ENCODE measurements at regions not wholly inside any gene's neighbourhood (a gene's known extent, or its start where the extent isn't known, plus 50 kb on each side); places are given as distances from the start of the nearest gene placed in this dataset.
"Not testable (repeated sequence)": the region's sequence is repeated elsewhere in the genome, so short reads cannot be mapped to it uniquely, and the experiment has no call there.

DNA sequence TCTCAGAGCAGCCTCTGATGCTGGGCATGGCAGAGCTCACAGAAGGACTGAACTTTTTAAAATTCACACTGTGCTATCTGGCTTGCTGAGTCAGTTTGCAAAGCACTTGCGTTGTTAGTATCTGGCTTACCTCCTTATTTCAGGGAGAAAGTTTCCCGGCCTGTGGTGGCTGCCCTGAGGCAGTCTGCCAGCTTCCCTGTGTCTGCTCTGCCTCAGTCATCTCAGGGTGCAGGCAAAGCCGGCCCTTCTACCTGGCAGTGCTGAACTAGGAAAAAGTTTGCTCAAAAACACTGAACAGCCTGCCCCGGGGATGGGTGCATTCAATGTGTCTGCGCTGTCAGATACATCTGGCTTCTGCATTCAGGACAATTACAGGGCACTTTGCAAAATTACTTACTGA, 90.2 kb upstream of the UXS1 start:
- Histone ChIP-seq H2AFZ (ENCODE audit: low read depth, low read length) (no peak overlapping the region), H3K4me2 (ENCODE audit: low read length) (no peak overlapping the region), H3K79me2 (replicated peaks; ENCODE audit: insufficient read depth, low read length) (no peaks in the 10 kb centered on the region), H3K27ac (ENCODE audit: low read length) (peak overlapping the region; percentile 12), H3K9me3 (ENCODE audit: low read length) (no peaks in the 10 kb centered on the region), H3K4me3 (ENCODE audit: low read length) (no peak overlapping the region), H4K20me1 (ENCODE audit: insufficient read depth) (no peaks in the 10 kb centered on the region), H3K36me3 (ENCODE audit: insufficient read depth, low read length) (no peaks in the 10 kb centered on the region), H3K9ac (ENCODE audit: low read length) (no peak overlapping the region), H3K27me3 (ENCODE audit: insufficient read depth, low read depth, low read length) (no peaks in the 10 kb centered on the region), H3K9me2 (ENCODE audit: insufficient read depth, low read length) (no peaks in the 10 kb centered on the region), H3F3A (ENCODE audit: insufficient read depth, low read length, poor library complexity, severe bottlenecking) (no peaks in the 10 kb centered on the region)
- TF ChIP-seq SMC3 (conservative IDR thresholded peaks at IDR 0.05; ENCODE audit: poor library complexity): no peak
- TF ChIP-seq MXI1 (conservative IDR thresholded peaks at IDR 0.05; ENCODE audit: poor library complexity, severe bottlenecking): no peak
- no peak for TF ChIP-seq POLR2AphosphoS5 (IDR thresholded peaks at IDR 0.05)
- no peak for TF ChIP-seq RAD21 (conservative IDR thresholded peaks at IDR 0.05)
- TF ChIP-seq, protein P1, sequence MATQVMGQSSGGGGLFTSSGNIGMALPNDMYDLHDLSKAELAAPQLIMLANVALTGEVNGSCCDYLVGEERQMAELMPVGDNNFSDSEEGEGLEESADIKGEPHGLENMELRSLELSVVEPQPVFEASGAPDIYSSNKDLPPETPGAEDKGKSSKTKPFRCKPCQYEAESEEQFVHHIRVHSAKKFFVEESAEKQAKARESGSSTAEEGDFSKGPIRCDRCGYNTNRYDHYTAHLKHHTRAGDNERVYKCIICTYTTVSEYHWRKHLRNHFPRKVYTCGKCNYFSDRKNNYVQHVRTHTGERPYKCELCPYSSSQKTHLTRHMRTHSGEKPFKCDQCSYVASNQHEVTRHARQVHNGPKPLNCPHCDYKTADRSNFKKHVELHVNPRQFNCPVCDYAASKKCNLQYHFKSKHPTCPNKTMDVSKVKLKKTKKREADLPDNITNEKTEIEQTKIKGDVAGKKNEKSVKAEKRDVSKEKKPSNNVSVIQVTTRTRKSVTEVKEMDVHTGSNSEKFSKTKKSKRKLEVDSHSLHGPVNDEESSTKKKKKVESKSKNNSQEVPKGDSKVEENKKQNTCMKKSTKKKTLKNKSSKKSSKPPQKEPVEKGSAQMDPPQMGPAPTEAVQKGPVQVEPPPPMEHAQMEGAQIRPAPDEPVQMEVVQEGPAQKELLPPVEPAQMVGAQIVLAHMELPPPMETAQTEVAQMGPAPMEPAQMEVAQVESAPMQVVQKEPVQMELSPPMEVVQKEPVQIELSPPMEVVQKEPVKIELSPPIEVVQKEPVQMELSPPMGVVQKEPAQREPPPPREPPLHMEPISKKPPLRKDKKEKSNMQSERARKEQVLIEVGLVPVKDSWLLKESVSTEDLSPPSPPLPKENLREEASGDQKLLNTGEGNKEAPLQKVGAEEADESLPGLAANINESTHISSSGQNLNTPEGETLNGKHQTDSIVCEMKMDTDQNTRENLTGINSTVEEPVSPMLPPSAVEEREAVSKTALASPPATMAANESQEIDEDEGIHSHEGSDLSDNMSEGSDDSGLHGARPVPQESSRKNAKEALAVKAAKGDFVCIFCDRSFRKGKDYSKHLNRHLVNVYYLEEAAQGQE (IDR thresholded peaks at IDR 0.05; ENCODE audit: borderline replicate concordance): no peak
- no peak for TF ChIP-seq EZH2 (IDR thresholded peaks at IDR 0.05; ENCODE audit: borderline replicate concordance, insufficient read depth, low read length, poor library complexity, severe bottlenecking)
- peak; percentile 44 for TF ChIP-seq EP300 (conservative IDR thresholded peaks at IDR 0.05; ENCODE audit: poor library complexity, severe bottlenecking)
- no peak for TF ChIP-seq TAF1 (IDR thresholded peaks at IDR 0.05; ENCODE audit: low read depth)

DNA sequence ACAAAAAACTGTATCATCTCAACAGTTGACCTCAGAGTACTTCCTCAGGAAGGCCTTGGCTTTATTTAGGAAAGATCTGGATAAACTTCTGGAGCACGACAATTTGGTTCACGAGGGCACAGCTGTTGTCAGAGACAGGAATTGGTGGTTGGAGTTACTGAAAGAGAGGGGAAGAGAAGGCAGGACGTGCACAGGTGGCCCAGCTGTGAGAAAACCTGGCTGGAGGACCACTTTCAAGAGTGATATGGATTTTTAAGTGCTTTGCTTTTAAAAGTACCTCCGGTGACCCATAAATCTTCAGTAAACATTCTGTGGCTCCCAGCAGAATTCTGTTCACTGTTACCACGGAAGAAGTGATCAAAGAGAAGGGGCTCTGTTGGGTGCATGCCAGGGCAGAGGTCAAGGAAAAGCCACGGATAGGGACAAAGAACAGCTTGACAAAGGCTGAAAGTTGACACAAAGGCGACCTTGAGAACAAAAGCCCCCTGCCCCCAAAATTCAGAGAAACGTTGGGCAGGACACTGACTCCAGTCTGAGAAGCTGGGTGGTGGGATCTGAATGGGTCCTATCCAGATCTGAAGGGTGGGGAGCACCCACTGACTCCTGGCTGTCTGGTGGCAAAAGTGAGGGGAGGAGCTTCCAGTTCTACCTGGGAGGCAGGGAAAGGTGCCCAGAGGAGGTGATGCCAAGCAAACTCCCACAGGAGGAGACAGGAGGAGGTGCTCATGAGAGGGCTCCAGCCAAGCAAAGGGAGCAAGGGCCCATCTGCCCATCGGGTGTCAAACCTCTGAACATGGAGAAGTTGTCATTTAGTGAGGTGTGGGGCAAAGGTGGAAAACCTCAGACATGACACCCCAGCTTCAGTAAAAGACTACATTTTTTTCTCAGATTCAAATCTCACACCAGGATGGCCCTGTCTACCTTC, 89.4 kb upstream of the UXS1 start:
- not testable (repeated sequence) for H4K20me1 ChIP-seq (ENCODE audit: insufficient read depth); H3K36me3 ChIP-seq (ENCODE audit: insufficient read depth, low read length); H3K4me2 ChIP-seq (ENCODE audit: low read length); H3K4me3 ChIP-seq (ENCODE audit: low read length); H3K79me2 ChIP-seq (replicated peaks; ENCODE audit: insufficient read depth, low read length); H3K9ac ChIP-seq (ENCODE audit: low read length); H3K27me3 ChIP-seq (ENCODE audit: insufficient read depth, low read depth, low read length); H2AFZ ChIP-seq (ENCODE audit: low read depth, low read length); H3K9me2 ChIP-seq (ENCODE audit: insufficient read depth, low read length); H3F3A ChIP-seq (ENCODE audit: insufficient read depth, low read length, poor library complexity, severe bottlenecking); H3K9me3 ChIP-seq (ENCODE audit: low read length)
- H3K27ac ChIP-seq (ENCODE audit: low read length): peak overlapping the region; percentile 73

DNA sequence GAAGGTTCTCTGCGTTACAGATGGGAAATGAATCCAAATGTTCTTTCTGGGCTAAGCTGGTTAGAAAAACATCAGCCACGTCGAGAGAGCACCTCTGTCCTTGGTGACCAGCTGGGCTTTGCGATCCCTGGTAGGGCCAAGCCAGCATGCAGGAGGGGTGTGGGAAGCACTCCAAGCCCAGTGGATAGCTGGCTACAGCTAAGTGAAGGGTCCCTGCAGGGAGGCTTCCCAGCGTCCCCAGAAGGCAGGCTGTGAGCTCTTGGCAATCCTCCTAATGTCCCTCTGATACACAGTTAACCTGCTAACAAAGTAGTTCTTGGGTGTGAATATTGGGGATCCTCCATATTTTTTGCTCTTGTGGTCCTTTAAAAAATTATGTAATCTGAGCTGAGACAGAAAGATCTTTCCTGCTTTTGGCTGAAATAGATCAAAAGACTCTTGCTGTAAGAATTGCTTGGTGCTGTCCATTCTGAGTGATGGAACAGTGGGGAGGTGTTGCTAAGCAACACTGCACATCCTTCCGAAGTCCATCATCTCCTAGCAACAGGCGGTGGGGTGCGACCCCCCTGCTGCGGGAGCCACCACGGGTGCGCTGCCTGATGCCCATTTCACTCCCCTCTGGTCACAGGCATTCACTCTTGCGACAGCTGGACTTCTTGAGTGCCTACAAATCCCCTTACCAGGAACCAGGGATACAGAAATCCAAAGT, 88.5 kb upstream of the UXS1 start:
- peak overlapping the region; percentile 73 for H3K27ac ChIP-seq (ENCODE audit: low read length)
- H3K27me3 ChIP-seq (ENCODE audit: insufficient read depth, low read depth, low read length): no peaks in the 10 kb centered on the region
- no peaks in the 10 kb centered on the region for H3K9me2 ChIP-seq (ENCODE audit: insufficient read depth, low read length)
- peak overlapping the region; percentile 43 for H3K4me3 ChIP-seq (ENCODE audit: low read length)
- H3K79me2 ChIP-seq (replicated peaks; ENCODE audit: insufficient read depth, low read length): no peaks in the 10 kb centered on the region
- no peaks in the 10 kb centered on the region for H3K9me3 ChIP-seq (ENCODE audit: low read length)
- H3F3A ChIP-seq (ENCODE audit: insufficient read depth, low read length, poor library complexity, severe bottlenecking): no peaks in the 10 kb centered on the region
- no peaks in the 10 kb centered on the region for H4K20me1 ChIP-seq (ENCODE audit: insufficient read depth)
- TF ChIP-seq POLR2AphosphoS5 (IDR thresholded peaks at IDR 0.05): no peak
- H3K4me2 ChIP-seq (ENCODE audit: low read length): peak overlapping the region; percentile 30
- H3K9ac ChIP-seq (ENCODE audit: low read length): peak overlapping the region; percentile 20
- no peak overlapping the region for H2AFZ ChIP-seq (ENCODE audit: low read depth, low read length)
- no peaks in the 10 kb centered on the region for H3K36me3 ChIP-seq (ENCODE audit: insufficient read depth, low read length)

DNA sequence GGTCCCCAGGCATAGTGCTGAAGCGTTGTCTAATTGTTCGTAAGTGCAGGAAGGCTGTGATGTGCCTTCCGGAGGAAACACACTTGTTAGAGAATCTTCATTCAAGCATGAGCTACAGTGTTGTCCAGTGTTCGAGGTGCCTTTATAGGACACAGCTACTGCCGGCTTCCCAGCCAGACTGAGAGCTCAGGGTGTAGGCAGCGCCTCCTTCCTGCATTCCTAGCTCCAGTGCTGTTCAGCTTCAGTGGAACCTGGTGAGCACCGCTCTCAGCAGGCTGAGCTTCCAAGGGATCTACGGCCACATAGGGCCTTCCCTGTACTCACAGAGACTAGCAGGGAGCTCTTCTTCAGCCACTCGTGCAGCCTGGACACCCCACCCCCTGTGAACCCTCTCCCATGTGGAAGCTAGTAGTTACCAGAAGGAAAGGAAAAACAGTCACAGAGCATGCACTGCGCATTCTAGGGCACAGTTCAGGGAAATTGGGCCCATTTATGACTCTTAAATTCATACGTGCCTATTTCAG, 87.9 kb upstream of the UXS1 start:
- H3K27me3 ChIP-seq (ENCODE audit: insufficient read depth, low read depth, low read length); H3K79me2 ChIP-seq (replicated peaks; ENCODE audit: insufficient read depth, low read length); H3K4me2 ChIP-seq (ENCODE audit: low read length); H3K9me2 ChIP-seq (ENCODE audit: insufficient read depth, low read length); H3K36me3 ChIP-seq (ENCODE audit: insufficient read depth, low read length); H4K20me1 ChIP-seq (ENCODE audit: insufficient read depth); H3K9me3 ChIP-seq (ENCODE audit: low read length); H2AFZ ChIP-seq (ENCODE audit: low read depth, low read length); H3F3A ChIP-seq (ENCODE audit: insufficient read depth, low read length, poor library complexity, severe bottlenecking): not testable (repeated sequence)
- Histone ChIP-seq H3K9ac (ENCODE audit: low read length) (peak overlapping the region; percentile 20), H3K4me3 (ENCODE audit: low read length) (peak overlapping the region; percentile 43), H3K27ac (ENCODE audit: low read length) (peak overlapping the region; percentile 73)

Measured in neural cell (in vitro differentiated cells).